Astrocyte (in vitro differentiated cells and primary cell): ENCODE measurements at regions not wholly inside any gene's neighbourhood (a gene's known extent, or its start where the extent isn't known, plus 50 kb on each side); places are given as distances from the start of the nearest gene placed in this dataset.

Source experiments
- DNase-seq: peaks from one replicate; pipeline ENCODE4 v3.0.0-alpha.2; 2010; ENCODE audit warnings: low read depth
- FAIRE-seq: peaks from 2 replicates; lab custom pipeline; 2011; peaks lifted over from hg19 to GRCh38; lab: Jason Lieb, UNC
- H2AFZ ChIP-seq: 2 replicates; pipeline ENCODE4 v1.6.0; 2012; ENCODE audit warnings: low read depth, low read length, inconsistent platforms
- H3K27ac ChIP-seq: 2 replicates; pipeline ENCODE4 v1.5.1; 2011; ENCODE audit warnings: low read depth, low read length, inconsistent platforms
- H3K27me3 ChIP-seq: 2 replicates; pipeline ENCODE4 v1.6.0; 2011; ENCODE audit warnings: low read length, inconsistent platforms; ENCODE audit not compliant: insufficient read depth
- H3K36me3 ChIP-seq: 2 replicates; pipeline ENCODE4 v1.5.1; 2011; ENCODE audit warnings: low read length, inconsistent platforms; ENCODE audit not compliant: insufficient read depth
- H3K4me1 ChIP-seq: 2 replicates; pipeline ENCODE4 v1.5.1; 2011; ENCODE audit warnings: low read length, inconsistent platforms; ENCODE audit not compliant: insufficient read depth
- H3K4me2 ChIP-seq: 2 replicates; pipeline ENCODE4 v1.6.0; 2012; ENCODE audit warnings: low read length, inconsistent platforms
- H3K4me3 ChIP-seq: 2 replicates; pipeline ENCODE4 v1.5.1; 2011; ENCODE audit warnings: low read depth, mild to moderate bottlenecking, low read length, inconsistent platforms; ENCODE audit not compliant: insufficient read depth
- H3K79me2 ChIP-seq: 2 replicates; pipeline ENCODE4 v1.6.0; 2012; ENCODE audit warnings: mild to moderate bottlenecking, low read length, inconsistent platforms; ENCODE audit not compliant: insufficient read depth
- H3K9ac ChIP-seq: 2 replicates; pipeline ENCODE4 v1.6.0; 2012; ENCODE audit warnings: mild to moderate bottlenecking, low read length, inconsistent platforms
- H3K9me3 ChIP-seq: 2 replicates; pipeline ENCODE4 v1.5.1; 2012; ENCODE audit warnings: low read depth, mild to moderate bottlenecking, low read length, inconsistent platforms; ENCODE audit not compliant: insufficient read depth
- H4K20me1 ChIP-seq: 2 replicates; pipeline ENCODE4 v1.6.0; 2012; ENCODE audit warnings: low read length, inconsistent platforms; ENCODE audit not compliant: insufficient read depth
- H3K27ac Mint-ChIP-seq: one replicate; pipeline ENCODE4 v1.8.0; 2021; ENCODE audit warnings: mild to moderate bottlenecking, mixed read lengths; ENCODE audit not compliant: unreplicated experiment
- H3K27me3 Mint-ChIP-seq: one replicate; pipeline ENCODE4 v1.8.0; 2021; ENCODE audit warnings: low read depth, mixed read lengths; ENCODE audit not compliant: unreplicated experiment
- H3K36me3 Mint-ChIP-seq: one replicate; pipeline ENCODE4 v1.8.0; 2021; ENCODE audit warnings: low read depth, mixed read lengths; ENCODE audit not compliant: unreplicated experiment
- H3K4me1 Mint-ChIP-seq: one replicate; pipeline ENCODE4 v1.8.0; 2021; ENCODE audit warnings: low read depth, mixed read lengths; ENCODE audit not compliant: unreplicated experiment
- H3K4me3 Mint-ChIP-seq: one replicate; pipeline ENCODE4 v1.8.0; 2021; ENCODE audit warnings: mild to moderate bottlenecking, moderate library complexity, mixed read lengths; ENCODE audit not compliant: unreplicated experiment
- H3K9me3 Mint-ChIP-seq: one replicate; pipeline ENCODE4 v1.8.0; 2021; ENCODE audit warnings: mild to moderate bottlenecking, mixed read lengths; ENCODE audit not compliant: unreplicated experiment
- CTCF ChIP-seq: IDR thresholded peaks from 2 replicates; pipeline ENCODE4 v1.5.1; 2011; ENCODE audit warnings: low read depth, mild to moderate bottlenecking, inconsistent platforms, low read length, moderate library complexity; ENCODE audit not compliant: insufficient read depth
- EZH2 ChIP-seq: IDR thresholded peaks from 2 replicates; pipeline ENCODE4 v1.6.1; 2012; ENCODE audit warnings: mild to moderate bottlenecking, low read length, inconsistent platforms; ENCODE audit not compliant: insufficient read depth

GRCh38 chr10:91565226-91565625 lies 67.6 kb downstream of the PPP1R3C start:
- H3K4me3 Mint-ChIP-seq = no peak overlapping the region
- FAIRE-seq (no peak), DNase-seq (no peak)
- Histone ChIP-seq H3K79me2 (no peaks in the 10 kb centered on the region), H3K4me3 (no peak overlapping the region), H3K9ac (no peak overlapping the region), H2AFZ (no peak overlapping the region), H4K20me1 (no peaks in the 10 kb centered on the region), H3K4me1 (peaks cover 7% of the 10 kb centered on the region), H3K4me2 (no peak overlapping the region), H3K27me3 (no peaks in the 10 kb centered on the region), H3K36me3 (no peaks in the 10 kb centered on the region), H3K9me3 (no peaks in the 10 kb centered on the region), H3K27ac (no peak overlapping the region)
- H3K9me3 Mint-ChIP-seq = peaks cover 7% of the 10 kb centered on the region
- no peaks in the 10 kb centered on the region for H3K27me3 Mint-ChIP-seq
- TF ChIP-seq EZH2 = no peak
- TF ChIP-seq CTCF = no peak
- H3K27ac Mint-ChIP-seq = no peak overlapping the region
- H3K36me3 Mint-ChIP-seq = peaks cover 1% of the 10 kb centered on the region
- H3K4me1 Mint-ChIP-seq = peaks cover 26% of the 10 kb centered on the region

GRCh38 chr10:91564508-91564907 lies 68.4 kb downstream of the PPP1R3C start:
- Mint-ChIP-seq H3K27me3 (no peaks in the 10 kb centered on the region), H3K27ac (no peak overlapping the region), H3K9me3 (peaks cover 9% of the 10 kb centered on the region), H3K36me3 (peaks cover 1% of the 10 kb centered on the region), H3K4me1 (peaks cover 26% of the 10 kb centered on the region), H3K4me3 (no peak overlapping the region)
- Histone ChIP-seq H3K9ac (no peak overlapping the region), H3K4me3 (no peak overlapping the region), H3K9me3 (no peaks in the 10 kb centered on the region), H3K4me1 (peaks cover 7% of the 10 kb centered on the region), H3K36me3 (no peaks in the 10 kb centered on the region), H4K20me1 (no peaks in the 10 kb centered on the region), H3K27ac (no peak overlapping the region), H3K27me3 (no peaks in the 10 kb centered on the region), H2AFZ (no peak overlapping the region), H3K4me2 (no peak overlapping the region), H3K79me2 (no peaks in the 10 kb centered on the region)
- DNase-seq (no peak), FAIRE-seq (no peak)
- TF ChIP-seq EZH2 (no peak), CTCF (no peak)
